CD4-positive, alpha-beta memory T cell (primary cell): ENCODE measurements at regions not wholly inside any gene's neighbourhood (a gene's known extent, or its start where the extent isn't known, plus 50 kb on each side); places are given as distances from the start of the nearest gene placed in this dataset.

Experiments used
- CTCF ChIA-PET: fragments of 350-600 bp; sonication (Branson Sonifier 250); formaldehyde crosslinking; loops from one replicate; lab custom pipeline; 2021; ENCODE audit warnings: inconsistent platforms; ENCODE audit not compliant: partially characterized antibody; lab: Charles Lee
- POLR2A ChIA-PET: fragments of 350-600 bp; sonication (Branson Sonifier 250); formaldehyde crosslinking; loops from one replicate; lab custom pipeline; 2021; ENCODE audit not compliant: partially characterized antibody; lab: Charles Lee
- DNase-seq, 5 donors: peaks; one replicate each; pipeline versions ENCODE4 v3.0.0 to v3.0.0-alpha.2; 2020 to 2022; ENCODE audit warnings: mixed read lengths in 1 of 5
- H3K27ac ChIP-seq: one replicate; pipeline ENCODE4 v1.7.0; 2013; ENCODE audit warnings: low read depth, low read length
- H3K27me3 ChIP-seq: 2 replicates; pipeline ENCODE4 v1.7.0; 2013; ENCODE audit warnings: mild to moderate bottlenecking, low read length, moderate library complexity; ENCODE audit not compliant: insufficient read depth
- H3K36me3 ChIP-seq: 2 replicates; pipeline ENCODE4 v1.7.0; 2013; ENCODE audit warnings: mild to moderate bottlenecking, low read length, moderate library complexity; ENCODE audit not compliant: insufficient read depth
- H3K4me1 ChIP-seq: 2 replicates; pipeline ENCODE4 v1.7.0; 2013; ENCODE audit warnings: mild to moderate bottlenecking, low read length, moderate library complexity; ENCODE audit not compliant: insufficient read depth
- H3K4me3 ChIP-seq, 2 donors: one replicate each; pipeline ENCODE4 v1.7.0; 2013; ENCODE audit warnings: low read length in 2 of 2, mild to moderate bottlenecking in 1 of 2
- H3K9me3 ChIP-seq, 2 donors: one replicate each; pipeline ENCODE4 v1.7.0; 2013; ENCODE audit warnings: low read length in 2 of 2, control low read depth in 1 of 2; ENCODE audit not compliant: control insufficient read depth in 1 of 2
- H3K27ac Mint-ChIP-seq, 7 donors: one replicate each; pipeline ENCODE4 v1.8.0; 2020 to 2021; ENCODE audit warnings: mixed read lengths in 7 of 7, mild to moderate bottlenecking in 6 of 7, inconsistent platforms in 3 of 7, moderate library complexity in 3 of 7
- H3K27me3 Mint-ChIP-seq, 2 donors: one replicate each; pipeline ENCODE4 v1.8.0; 2020 to 2021; ENCODE audit warnings: mixed read lengths in 2 of 2
- H3K36me3 Mint-ChIP-seq, 2 donors: one replicate each; pipeline ENCODE4 v1.8.0; 2020 to 2021; ENCODE audit warnings: mixed read lengths in 2 of 2, inconsistent platforms in 1 of 2, mild to moderate bottlenecking in 1 of 2
- H3K4me1 Mint-ChIP-seq, 4 donors: one replicate each; pipeline ENCODE4 v1.8.0; 2020 to 2021; ENCODE audit warnings: mixed read lengths in 4 of 4, mild to moderate bottlenecking in 1 of 4
- H3K4me3 Mint-ChIP-seq, 8 donors: one replicate each; pipeline ENCODE4 v1.8.0; 2020 to 2021; ENCODE audit warnings: mixed read lengths in 8 of 8, mild to moderate bottlenecking in 7 of 8, moderate library complexity in 6 of 8, inconsistent platforms in 3 of 8
- H3K9me3 Mint-ChIP-seq, 8 donors: one replicate each; pipeline ENCODE4 v1.8.0; 2020 to 2021; ENCODE audit warnings: mixed read lengths in 8 of 8, mild to moderate bottlenecking in 5 of 8, inconsistent platforms in 3 of 8, moderate library complexity in 1 of 8
- intact Hi-C: fragments of 100-400 bp; cut with micrococcal nuclease; formaldehyde crosslinking; loops from one replicate; pipeline ENCODE4 v1.15.1; 2023

DNA sequence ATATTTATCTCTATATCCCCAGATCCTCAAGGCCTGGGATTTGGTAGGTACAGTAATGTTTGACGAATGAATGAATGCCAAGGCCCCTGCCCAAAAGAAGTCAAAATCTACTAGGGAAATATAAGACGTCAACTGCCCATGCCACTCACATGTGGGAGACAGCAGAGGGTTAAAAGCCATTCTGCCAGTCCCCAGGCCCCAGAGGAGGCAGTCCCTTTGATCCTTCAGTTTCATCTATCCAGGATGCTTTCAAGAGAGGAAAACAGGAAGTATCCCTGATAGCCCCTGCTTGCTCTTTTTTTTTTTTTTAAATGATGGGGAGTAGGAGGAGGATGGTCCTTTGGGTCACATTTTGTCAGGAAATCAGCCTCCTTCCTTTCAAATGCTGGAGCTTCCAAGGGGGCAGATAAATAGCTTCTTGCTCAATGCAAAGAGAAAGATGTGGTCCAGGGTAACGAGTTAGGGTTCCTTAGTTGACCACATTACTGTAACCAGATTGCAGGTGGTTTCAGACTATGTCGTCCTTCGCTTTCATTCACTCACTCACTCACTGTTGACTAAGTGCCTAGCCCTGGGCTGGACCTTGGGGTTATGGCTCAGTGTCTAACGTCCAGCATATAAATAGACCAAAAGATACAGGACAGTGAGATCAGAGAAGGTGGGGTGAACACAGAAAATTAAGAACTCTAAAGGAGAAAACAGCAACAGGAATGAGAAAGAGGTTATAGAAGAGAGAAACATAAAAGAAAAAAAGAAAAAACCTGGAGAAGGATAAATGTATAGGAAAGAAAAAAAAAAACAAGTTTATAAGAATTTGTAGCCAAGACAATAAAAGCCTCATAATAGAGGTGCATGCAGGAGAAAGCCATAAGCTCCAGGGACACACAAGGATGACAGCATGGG, 64.6 kb upstream of the PIM1 start:
- ChIA-PET CTCF (interaction anchor here (1.0 kb wide), 2 partner anchors 66 to 84 kb away, joined by 3 read pairs; no protein-coding TSS in a partner anchor), POLR2A (no interaction called here)
- Histone ChIP-seq H3K27me3 (peaks cover under 1% of the 10 kb centered on the region), H3K4me3 (no peak overlapping the region), H3K36me3 (no peaks in the 10 kb centered on the region), H3K27ac (no peak overlapping the region), H3K9me3 (no peaks in the 10 kb centered on the region), H3K4me1 (peaks cover 22% of the 10 kb centered on the region)
- Mint-ChIP-seq H3K4me1 (peaks cover 16 to 36% (median 29%) of the 10 kb centered on the region in 4 donors), H3K9me3 (no peaks in the 10 kb centered on the region), H3K27me3 (no peaks in the 10 kb centered on the region), H3K27ac (peak overlapping the region in 4 of 7 donors; percentile 19 to 41 (median 27)), H3K4me3 (no peak overlapping the region), H3K36me3 (no peaks in the 10 kb centered on the region)
- no peak for DNase-seq
- intact Hi-C loops: no loop called here

- Histone ChIP-seq H3K4me1 (peaks cover 22% of the 10 kb centered on the region), H3K4me3 (no peak overlapping the region), H3K27ac (no peak overlapping the region), H3K27me3 (peaks cover 4% of the 10 kb centered on the region), H3K9me3 (no peaks in the 10 kb centered on the region), H3K36me3 (no peaks in the 10 kb centered on the region)
- POLR2A ChIA-PET: no interaction called here
- DNase-seq: no peak
- intact Hi-C loops: no loop called here
- Mint-ChIP-seq H3K27me3 (no peaks in the 10 kb centered on the region), H3K36me3 (no peaks in the 10 kb centered on the region), H3K4me3 (no peak overlapping the region), H3K9me3 (no peaks in the 10 kb centered on the region), H3K27ac (peak overlapping the region in 1 of 7 donors; percentile 19), H3K4me1 (peaks cover 16 to 37% (median 28%) of the 10 kb centered on the region in 4 donors)
- CTCF ChIA-PET: no interaction called here
These were observed 63.9 kb upstream of the PIM1 start for GRCh38 chr6:37106051-37106363.

DNA sequence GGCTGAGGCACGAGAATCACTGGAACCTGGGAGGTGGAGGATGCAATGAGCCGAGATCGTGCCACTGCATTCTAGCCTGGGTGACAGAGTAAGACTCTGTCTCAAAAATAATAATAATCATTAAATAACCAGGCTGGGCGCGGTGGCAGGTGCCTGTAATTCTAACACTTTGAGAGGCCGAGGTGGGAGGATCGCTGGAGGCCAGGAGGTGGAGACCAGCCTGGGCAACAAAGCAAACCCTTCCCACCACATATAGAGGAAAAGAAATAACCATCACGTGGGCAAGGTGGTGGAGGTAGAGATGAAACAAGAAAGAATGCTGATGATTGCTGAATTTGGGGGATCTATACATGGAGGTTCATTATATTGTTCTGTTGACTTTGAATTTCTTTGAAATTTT, 63.4 kb upstream of the PIM1 start:
- ChIA-PET CTCF (no interaction called here), POLR2A (no interaction called here)
- peak overlapping the region in 1 of 7 donors; percentile 51 for H3K27ac Mint-ChIP-seq

GRCh38 chr6:37106982-37107491, 62.9 kb upstream of the PIM1 start:
- Mint-ChIP-seq H3K27me3 (no peaks in the 10 kb centered on the region), H3K4me1 (peaks cover 13 to 33% (median 22%) of the 10 kb centered on the region in 4 donors), H3K9me3 (no peaks in the 10 kb centered on the region), H3K36me3 (no peaks in the 10 kb centered on the region), H3K4me3 (peak overlapping the region in 2 of 8 donors; percentile 11 to 24), H3K27ac (peak overlapping the region in 2 of 7 donors; percentile 51 to 72)
- no peak overlapping the region for H3K27ac ChIP-seq
- no peak for DNase-seq
- peaks cover 4% of the 10 kb centered on the region for H3K27me3 ChIP-seq
- H3K4me1 ChIP-seq: peaks cover 19% of the 10 kb centered on the region
- H3K36me3 ChIP-seq: no peaks in the 10 kb centered on the region
- ChIA-PET POLR2A (no interaction called here), CTCF (no interaction called here)
- H3K9me3 ChIP-seq: no peaks in the 10 kb centered on the region
- intact Hi-C loops: no loop called here
- no peak overlapping the region for H3K4me3 ChIP-seq

More for the DNA sequence above, 63.4 kb upstream of the PIM1 start:
- H3K27ac ChIP-seq: no peak overlapping the region
- peaks cover 22% of the 10 kb centered on the region for H3K4me1 ChIP-seq
- H3K9me3 ChIP-seq: no peaks in the 10 kb centered on the region
- H3K27me3 Mint-ChIP-seq: no peaks in the 10 kb centered on the region
- intact Hi-C loops: no loop called here
- no peak for DNase-seq
- no peaks in the 10 kb centered on the region for H3K9me3 Mint-ChIP-seq
- H3K4me3 Mint-ChIP-seq: no peak overlapping the region
- H3K4me3 ChIP-seq: no peak overlapping the region
- no peaks in the 10 kb centered on the region for H3K36me3 ChIP-seq
- peaks cover 16 to 37% (median 26%) of the 10 kb centered on the region in 4 donors for H3K4me1 Mint-ChIP-seq
- H3K36me3 Mint-ChIP-seq: no peaks in the 10 kb centered on the region
- peaks cover 4% of the 10 kb centered on the region for H3K27me3 ChIP-seq

GRCh38 chr6:37109714-37110499, 60.0 kb upstream of the PIM1 start:
- no peaks in the 10 kb centered on the region for H3K36me3 Mint-ChIP-seq
- peak overlapping the region in 2 of 7 donors; percentile 37 to 63 for H3K27ac Mint-ChIP-seq
- H3K27me3 Mint-ChIP-seq: no peaks in the 10 kb centered on the region
- DNase-seq: no peak
- no peak overlapping the region for H3K4me3 Mint-ChIP-seq
- no peak overlapping the region for H3K27ac ChIP-seq
- H3K9me3 Mint-ChIP-seq: peaks cover 0 to 1% (median 0%) of the 10 kb centered on the region in 8 donors
- POLR2A ChIA-PET: interaction anchor here (0.9 to 1.2 kb wide), 3 partner anchors 8 to 55 kb away, joined by 3 to 4 read pairs (median 4); no protein-coding TSS in a partner anchor
- H3K4me1 Mint-ChIP-seq: peaks cover 3 to 12% (median 6%) of the 10 kb centered on the region in 4 donors
- CTCF ChIA-PET: interaction anchor here (1.2 to 1.5 kb wide), 3 partner anchors 40 to 59 kb away, joined by 3 read pairs; no protein-coding TSS in a partner anchor
- no peaks in the 10 kb centered on the region for H3K9me3 ChIP-seq
- H3K4me1 ChIP-seq: no peaks in the 10 kb centered on the region
- peaks cover 4% of the 10 kb centered on the region for H3K27me3 ChIP-seq
- H3K36me3 ChIP-seq: no peaks in the 10 kb centered on the region
- no peak overlapping the region for H3K4me3 ChIP-seq
- intact Hi-C loops: no loop called here

DNA sequence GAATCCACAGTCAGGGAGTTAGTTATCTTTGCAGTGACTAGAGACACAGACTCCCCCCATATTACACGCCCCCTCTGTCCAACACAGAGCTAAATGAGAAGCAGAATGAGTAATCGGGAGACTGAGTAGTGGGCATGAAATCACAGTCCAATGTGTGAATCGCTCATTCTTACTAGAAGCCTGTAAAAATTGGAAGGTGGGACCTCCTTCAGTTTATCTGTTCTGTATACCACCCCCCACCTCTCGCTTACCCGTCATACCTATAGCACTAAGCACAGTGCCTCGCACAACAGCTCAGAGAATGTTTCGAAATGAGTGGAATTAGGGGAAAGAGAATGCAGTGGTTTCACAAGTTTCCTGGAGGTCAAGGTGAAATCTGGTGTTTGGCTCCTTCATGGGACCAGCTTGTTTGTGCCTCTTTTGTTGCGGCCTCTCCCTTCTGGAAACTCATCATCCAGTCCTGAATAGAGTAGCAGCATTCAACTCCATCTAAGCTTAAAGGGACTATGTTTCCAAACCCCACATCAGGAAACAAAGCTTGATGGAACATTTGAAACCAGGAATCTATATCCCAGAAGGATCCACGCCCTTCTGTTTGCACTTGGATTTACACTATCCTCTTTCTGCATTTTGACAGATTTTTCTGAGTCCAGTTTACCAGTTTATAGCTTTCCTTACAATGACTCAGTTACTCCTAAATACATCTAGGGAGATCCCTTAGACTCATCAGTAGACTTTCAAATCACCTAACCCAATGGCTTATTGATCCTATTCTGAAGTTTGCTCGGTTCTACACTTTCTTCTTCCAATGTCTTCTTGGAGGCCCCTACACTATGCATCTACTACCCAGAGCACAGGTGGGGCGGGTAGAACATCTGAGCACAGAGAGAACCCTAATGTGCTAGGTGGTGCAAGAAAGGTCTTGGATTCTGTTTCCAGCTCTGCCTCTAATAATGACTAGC, 59.2 kb upstream of the PIM1 start:
- no peaks in the 10 kb centered on the region for H3K9me3 ChIP-seq
- Mint-ChIP-seq H3K36me3 (no peaks in the 10 kb centered on the region), H3K27ac (no peak overlapping the region), H3K27me3 (no peaks in the 10 kb centered on the region), H3K9me3 (peaks cover 0 to 1% (median 0%) of the 10 kb centered on the region in 8 donors), H3K4me1 (peaks cover 3 to 8% (median 5%) of the 10 kb centered on the region in 4 donors), H3K4me3 (no peak overlapping the region)
- H3K27me3 ChIP-seq: peaks cover 4% of the 10 kb centered on the region
- ChIA-PET CTCF (interaction anchor here (1.2 to 1.5 kb wide), 3 partner anchors 41 to 60 kb away, joined by 3 read pairs; no protein-coding TSS in a partner anchor), POLR2A (interaction anchor here (0.9 to 1.2 kb wide), 3 partner anchors 8 to 54 kb away, joined by 3 to 4 read pairs (median 4); no protein-coding TSS in a partner anchor)
- no peaks in the 10 kb centered on the region for H3K36me3 ChIP-seq
- no peak overlapping the region for H3K4me3 ChIP-seq
- DNase-seq: no peak
- intact Hi-C loops: no loop called here
- H3K4me1 ChIP-seq: no peaks in the 10 kb centered on the region
- H3K27ac ChIP-seq: no peak overlapping the region
